Gastrocnemius medialis (tissue), 4 donors: ENCODE measurements at regions not wholly inside any gene's neighbourhood (a gene's known extent, or its start where the extent isn't known, plus 50 kb on each side); places are given as distances from the start of the nearest gene placed in this dataset.
"Not testable (repeated sequence)": the region's sequence is repeated elsewhere in the genome, so short reads cannot be mapped to it uniquely, and the experiment has no call there.

Experiments
- CTCF ChIP-seq, 5 experiments: fragments of 450-650 bp in 3 of 5; fragments of 200-600 bp in 2 of 5; sonication (generic) in 2 of 5; IDR thresholded peaks in 4 of 5; conservative IDR thresholded peaks in 1 of 5; 1 replicate in 4 of 5; 2 replicates in 1 of 5; pipeline ENCODE4 v1.5.1; 2016 to 2019; ENCODE audit warnings: antibody characterized with exemption in 5 of 5, mild to moderate bottlenecking in 3 of 5, moderate library complexity in 3 of 5
- POLR2A ChIP-seq, 2 donors: fragments of 450-650 bp; IDR thresholded peaks; one replicate each; pipeline ENCODE4 v1.6.1; 2017; ENCODE audit warnings: antibody characterized with exemption in 2 of 2, mild to moderate bottlenecking in 2 of 2, moderate library complexity in 2 of 2

DNA sequence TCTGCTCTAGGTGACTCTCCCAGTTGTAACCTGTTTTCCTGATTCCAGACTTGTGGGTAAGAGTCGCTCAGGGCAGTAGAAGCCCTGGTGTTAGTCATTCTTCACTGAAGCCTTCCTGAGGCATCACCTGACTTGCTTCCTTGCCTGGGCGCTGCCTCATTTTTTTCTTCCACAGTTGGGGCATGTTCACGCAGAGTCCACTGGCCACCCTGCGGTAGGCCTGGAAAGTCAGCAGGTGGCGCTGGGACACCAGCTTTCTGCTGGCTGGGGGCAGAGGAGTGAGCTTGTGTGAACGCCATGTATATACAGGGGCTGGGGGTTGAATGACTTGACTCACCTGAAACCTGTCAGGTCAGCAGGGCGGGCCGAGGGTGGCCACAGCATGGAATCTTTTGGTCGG is 189.3 kb upstream of the TP53TG3 start:
- not testable (repeated sequence) for TF ChIP-seq CTCF (IDR thresholded peaks at IDR 0.05 in 4 of 5, conservative IDR thresholded peaks at IDR 0.05 in 1 of 5); POLR2A (IDR thresholded peaks at IDR 0.05)
